GM20431 (cell line): ENCODE measurements at regions not wholly inside any gene's neighbourhood (a gene's known extent, or its start where the extent isn't known, plus 50 kb on each side); places are given as distances from the start of the nearest gene placed in this dataset.

ENCODE experiments used
- in situ Hi-C: fragments of 300-500 bp; cut with MseI, MboI; formaldehyde crosslinking; loops from one replicate; pipeline ENCODE4 v1.15.0; 2020; ENCODE audit warnings: low sequenced_read_pairs; ENCODE audit not compliant: unreplicated experiment

DNA sequence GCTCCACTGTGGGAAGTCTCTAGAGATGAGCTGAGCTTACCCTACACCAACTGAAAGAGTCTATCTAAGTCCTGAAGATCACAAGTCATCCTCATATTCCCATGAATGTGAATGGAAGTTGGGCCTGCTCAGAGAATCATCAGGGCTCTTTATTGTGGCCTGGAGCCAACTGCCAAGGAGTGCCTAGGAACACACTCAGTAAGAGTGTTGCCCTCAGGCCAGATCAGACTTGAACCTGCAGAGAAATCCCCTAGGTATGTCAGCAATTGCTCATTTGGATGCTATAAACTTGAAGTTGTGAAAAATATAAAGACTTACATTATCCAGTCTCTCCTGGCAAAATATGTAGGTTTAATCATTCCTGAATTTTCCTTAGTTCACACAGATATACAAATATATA is 1070.2 kb downstream of the EFNB2 start:
- in situ Hi-C loops: no loop called here

DNA sequence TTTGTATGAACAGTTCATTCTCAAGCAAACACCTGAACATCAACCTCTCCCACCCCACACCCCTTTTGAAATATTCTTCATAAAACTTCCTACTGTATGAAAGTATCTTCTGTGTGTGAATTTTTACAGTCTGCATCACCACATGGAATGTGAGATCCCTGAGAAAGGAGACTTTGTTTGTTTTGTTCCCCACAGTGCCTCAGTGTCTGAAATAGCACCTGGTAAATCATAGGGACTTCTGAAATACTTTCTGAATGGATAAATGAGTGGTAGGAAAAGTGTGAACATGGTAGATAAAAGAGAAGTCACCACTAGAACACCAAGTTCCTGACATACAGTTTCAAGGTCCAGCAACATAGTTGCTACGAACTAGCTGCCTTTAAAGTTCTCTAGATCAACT is 1071.2 kb downstream of the EFNB2 start:
- in situ Hi-C loops: no loop called here

GRCh38 chr13:105463011-105463501 is 1072.4 kb downstream of the EFNB2 start:
- in situ Hi-C loops: no loop called here

GRCh38 chr13:105462098-105462497 is 1073.4 kb downstream of the EFNB2 start:
- in situ Hi-C loops: no loop called here

GRCh38 chr13:105452895-105453294 is 1082.6 kb downstream of the EFNB2 start:
- in situ Hi-C loops: no loop called here

GRCh38 chr13:105450784-105451183 is 1084.7 kb downstream of the EFNB2 start:
- in situ Hi-C loops: no loop called here

DNA sequence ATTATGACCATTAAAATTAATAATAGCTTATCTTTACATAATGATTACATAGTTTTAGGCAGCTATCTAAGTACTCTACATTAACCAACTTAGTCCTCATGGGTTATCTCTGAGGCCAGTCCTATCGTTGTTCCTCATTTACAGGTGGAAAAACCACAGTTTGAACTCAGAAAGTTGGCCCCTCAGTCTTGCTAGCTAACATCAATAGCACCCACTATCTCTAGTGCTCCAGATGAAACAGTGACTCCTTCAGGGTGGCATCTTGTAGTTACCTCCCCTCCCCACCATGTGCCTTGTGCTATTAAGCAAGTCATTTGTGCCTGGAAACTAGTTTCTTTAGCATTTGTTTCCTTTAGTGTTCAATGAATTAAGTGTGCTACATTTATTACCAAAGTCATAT is 1086.7 kb downstream of the EFNB2 start:
- in situ Hi-C loops: no loop called here

DNA sequence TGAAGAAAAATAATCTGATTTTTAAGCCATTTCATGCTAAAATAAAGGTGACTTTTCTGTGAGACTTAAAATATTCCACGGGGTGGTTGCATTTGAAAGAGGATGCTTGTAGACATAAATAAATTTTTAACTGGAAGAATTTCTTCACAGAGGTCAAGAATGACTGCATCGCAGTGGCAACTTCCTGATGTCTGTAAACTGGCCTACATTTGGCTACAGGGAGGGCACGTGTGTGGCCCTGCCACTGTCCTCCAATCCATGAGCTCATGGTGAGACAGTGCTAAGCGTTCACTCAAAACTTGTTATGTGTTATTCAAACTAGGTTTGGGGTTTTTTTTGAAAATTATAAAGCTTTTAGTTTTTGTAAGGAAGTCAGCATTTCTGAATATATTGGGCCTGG is 1089.3 kb downstream of the EFNB2 start:
- in situ Hi-C loops: no loop called here

DNA sequence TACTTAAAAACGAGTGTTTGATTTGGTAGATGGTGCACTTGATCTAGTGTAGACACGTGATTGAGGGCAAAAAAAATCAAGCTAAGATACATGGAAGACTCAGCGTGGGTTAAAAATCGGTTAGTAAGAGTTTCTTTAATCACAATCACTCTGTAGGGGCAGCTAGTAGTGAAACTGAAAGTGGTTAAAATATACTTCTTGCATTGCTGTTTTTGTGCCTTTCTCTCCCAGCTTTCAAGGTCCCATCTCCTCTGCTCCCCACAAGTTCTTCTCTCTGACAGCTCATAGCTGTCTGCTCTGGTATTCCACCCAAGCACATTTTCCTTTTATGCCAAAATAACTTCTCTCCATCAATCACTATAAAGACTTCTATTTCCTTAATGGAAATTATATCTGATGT is 1089.7 kb downstream of the EFNB2 start:
- in situ Hi-C loops: no loop called here

DNA sequence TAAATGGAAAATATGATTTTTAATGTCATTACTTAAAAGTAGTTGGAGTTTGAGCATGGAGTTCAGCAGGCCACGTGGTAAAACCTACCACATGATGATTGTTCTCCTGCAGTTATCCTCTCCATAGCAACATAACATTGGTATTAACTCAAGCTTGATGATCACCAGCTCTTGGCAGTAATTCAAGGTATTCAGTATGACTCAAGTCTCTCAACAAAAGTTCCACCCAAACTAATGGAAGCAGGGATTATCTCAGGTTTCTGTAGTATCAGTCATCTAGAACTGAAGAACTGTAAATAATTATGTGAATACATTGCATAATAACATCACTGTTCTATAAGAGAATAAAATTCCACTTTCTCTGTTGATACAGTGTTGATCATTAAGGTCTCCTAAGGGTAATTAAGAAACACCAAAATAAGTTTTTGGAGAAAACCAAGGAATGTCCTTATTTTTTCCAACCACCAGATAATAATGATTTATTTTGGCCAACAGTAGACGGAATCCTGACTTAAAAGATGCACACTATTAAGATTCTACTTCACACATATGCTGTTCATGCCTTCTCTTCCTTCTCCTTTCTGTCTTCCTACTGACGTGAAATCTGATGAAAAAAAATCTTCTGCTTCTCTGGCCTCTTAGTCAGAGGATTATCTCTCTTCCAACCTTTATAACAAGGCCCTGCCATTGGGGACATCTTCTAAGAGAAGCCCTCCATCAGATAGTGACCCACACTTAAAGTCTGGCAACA is 1092.3 kb downstream of the EFNB2 start:
- in situ Hi-C loops: no loop called here

DNA sequence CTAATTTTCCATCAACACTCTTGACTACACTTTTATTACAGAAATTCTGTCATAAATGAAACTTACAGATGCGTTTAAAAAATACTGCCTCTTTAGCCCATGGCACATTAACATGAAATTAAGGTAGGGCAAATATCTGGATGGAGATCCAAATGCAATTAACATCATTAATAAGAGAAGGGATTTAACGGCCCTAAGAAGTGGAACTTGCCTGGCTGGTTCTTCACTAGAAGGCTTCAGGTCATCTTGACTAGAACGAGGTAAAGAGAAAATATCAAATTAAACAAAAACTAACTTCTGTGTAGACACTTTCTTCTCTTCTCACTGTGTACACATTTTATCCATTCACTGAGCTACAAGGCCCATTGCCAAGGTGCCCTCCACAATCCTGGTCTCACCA is 1093.4 kb downstream of the EFNB2 start:
- in situ Hi-C loops: no loop called here

- in situ Hi-C loops: no loop called here
These were observed 1094.3 kb downstream of the EFNB2 start for GRCh38 chr13:105441051-105441750.

DNA sequence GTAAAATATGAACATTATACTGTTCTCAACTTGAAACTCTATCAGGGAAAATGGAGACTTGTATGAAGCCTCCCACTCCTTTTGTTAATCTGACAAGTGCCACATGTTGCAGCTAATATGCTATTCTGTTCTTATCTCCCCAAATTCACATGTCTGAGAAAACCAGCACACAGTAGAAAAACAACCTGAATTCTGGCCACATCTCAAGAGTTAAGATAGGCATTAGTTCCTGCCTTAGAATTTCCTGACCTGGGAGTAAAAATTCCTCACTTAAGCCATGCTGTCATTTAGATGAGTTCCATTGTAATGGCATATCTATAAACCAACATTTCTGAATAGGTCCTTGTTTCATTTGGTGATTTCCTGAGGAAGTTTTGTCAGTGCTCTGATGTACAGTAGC is 1098.5 kb downstream of the EFNB2 start:
- in situ Hi-C loops: no loop called here

DNA sequence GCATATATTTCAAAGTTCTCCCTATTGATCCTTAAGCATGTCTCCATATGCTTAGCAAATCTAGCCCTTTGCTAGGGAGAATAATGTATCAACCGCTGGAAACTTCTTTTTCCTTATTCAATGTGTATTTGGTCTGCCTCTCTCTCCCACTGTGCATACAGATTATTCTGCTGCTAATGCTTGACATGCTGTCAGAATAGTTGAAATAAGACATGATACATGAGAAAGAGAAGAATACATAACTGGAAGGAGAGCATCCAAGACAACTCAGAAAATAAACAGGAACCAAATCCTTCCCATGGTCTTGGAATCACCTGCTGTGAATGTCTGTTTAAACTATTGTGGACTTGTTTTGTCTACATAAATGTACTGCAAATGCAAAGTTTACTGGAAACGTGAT is 1103.0 kb downstream of the EFNB2 start:
- in situ Hi-C loops: no loop called here

DNA sequence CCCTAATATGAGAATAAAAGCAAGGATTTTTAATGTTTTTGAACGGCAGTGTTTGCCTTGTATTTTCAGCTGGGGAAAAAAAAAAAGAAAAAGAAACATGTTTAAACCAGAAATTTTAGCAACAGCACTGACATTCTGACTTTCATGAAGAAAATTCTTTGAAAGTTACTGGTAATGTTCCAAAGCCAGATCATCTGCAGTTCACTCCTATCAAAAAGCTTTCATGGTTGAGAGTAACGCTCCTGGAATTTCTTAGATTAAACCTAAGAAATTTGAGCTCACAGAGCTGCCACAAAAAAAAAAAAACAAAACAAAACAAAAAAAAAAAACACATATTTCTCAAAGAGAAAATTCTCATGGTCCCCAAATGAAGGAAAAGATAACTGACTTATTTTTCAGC is 1106.7 kb downstream of the EFNB2 start:
- in situ Hi-C loops: no loop called here

- in situ Hi-C loops: no loop called here
These were observed 1109.0 kb downstream of the EFNB2 start for GRCh38 chr13:105426441-105426840.

DNA sequence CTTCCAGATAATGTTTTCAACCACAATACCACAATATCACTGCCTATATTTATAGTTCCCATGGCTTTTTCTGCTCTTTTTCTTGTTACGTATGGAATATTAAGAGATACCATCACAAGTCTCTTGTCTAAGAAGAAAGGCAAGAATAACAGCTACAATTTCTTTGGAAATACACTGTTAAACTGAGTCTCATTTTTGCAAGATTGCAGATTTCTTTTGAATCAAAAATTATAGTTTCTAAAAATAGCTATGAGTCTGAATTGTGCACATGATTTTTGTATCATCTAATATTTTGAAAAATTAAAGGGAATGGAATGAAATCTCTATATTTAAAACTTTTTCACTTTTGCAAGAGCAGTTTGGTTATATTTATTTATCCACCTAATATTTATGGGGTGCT is 1120.8 kb downstream of the EFNB2 start:
- in situ Hi-C loops: no loop called here

- in situ Hi-C loops: no loop called here
These were observed 1123.3 kb downstream of the EFNB2 start for GRCh38 chr13:105412171-105412570.

DNA sequence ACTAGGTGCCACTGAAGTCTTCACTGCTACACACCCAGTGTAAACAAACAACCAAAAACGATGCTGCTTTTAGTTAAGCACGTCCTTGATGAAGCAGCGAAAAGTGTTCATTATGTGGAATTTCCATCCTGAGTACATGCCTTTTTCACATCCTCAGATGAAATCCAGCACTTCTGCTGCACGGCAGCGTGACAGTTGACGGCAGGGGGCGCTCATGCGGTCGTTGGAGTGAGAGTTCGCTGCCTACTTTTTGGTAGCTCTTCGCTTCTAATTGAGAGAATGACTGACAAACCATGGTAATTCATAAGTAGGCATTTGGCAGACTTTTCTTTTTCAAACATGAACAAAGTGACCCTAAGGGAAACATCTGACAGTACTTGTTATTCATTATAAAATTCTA is 1124.9 kb downstream of the EFNB2 start:
- in situ Hi-C loops: no loop called here

GRCh38 chr13:105406551-105406950 is 1128.9 kb downstream of the EFNB2 start:
- in situ Hi-C loops: no loop called here

GRCh38 chr13:105403086-105403485 is 1132.4 kb downstream of the EFNB2 start:
- in situ Hi-C loops: no loop called here

GRCh38 chr13:105395041-105395440 is 1140.4 kb downstream of the EFNB2 start:
- in situ Hi-C loops: no loop called here
